Suppressor macrophage treated with lipopolysaccharide for 4 hours (primary cell): ENCODE measurements at regions not wholly inside any gene's neighbourhood (a gene's known extent, or its start where the extent isn't known, plus 50 kb on each side); places are given as distances from the start of the nearest gene placed in this dataset.

Source experiments
- DNase-seq: peaks from one replicate; pipeline ENCODE4 v3.0.0-alpha.2; 2020

GRCh38 chr3:157700405-157700804, 197.2 kb upstream of the VEPH1 start:
- DNase-seq: no peak

- no peak for DNase-seq
These were observed 192.4 kb upstream of the VEPH1 start for GRCh38 chr3:157695586-157695985.

GRCh38 chr3:157695103-157695502, 191.9 kb upstream of the VEPH1 start:
- no peak for DNase-seq

DNA sequence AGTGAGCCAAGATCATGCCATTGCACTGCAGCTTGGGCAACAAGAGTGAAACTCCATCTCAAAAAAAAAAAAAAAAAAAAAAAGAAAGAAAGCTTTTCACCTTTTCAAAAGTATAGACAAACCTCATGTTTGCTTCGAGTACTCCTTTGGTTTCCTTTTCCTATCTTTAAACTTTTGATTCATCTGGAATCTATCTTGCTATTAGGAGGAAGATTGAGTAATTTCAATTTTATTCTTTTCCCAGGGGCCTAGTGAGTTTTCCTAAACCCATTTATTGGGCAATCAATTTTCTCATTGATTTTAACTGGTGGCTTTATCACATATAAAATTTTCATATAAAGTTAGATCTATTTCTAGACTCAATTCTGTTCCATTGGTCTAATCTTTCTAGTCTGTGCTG, 190.5 kb upstream of the VEPH1 start:
- no peak for DNase-seq

DNA sequence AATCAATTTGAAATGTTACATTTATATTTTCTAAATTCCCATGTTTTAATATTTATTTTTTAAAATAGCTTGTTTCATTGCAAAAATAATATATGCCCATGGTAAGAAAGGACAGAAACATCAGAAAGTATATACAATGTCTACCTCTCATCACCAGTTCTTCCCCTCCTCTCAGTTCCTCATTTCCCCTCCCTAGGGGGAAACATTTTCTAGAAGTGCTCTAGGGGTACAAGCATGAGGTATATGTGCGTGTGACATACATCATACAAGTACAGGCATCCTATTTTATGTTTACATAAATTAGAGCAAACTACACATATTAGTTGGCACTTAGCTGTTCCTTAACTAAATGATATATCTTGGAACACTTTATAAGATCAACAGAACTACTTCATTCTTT, 189.3 kb upstream of the VEPH1 start:
- no peak for DNase-seq

DNA sequence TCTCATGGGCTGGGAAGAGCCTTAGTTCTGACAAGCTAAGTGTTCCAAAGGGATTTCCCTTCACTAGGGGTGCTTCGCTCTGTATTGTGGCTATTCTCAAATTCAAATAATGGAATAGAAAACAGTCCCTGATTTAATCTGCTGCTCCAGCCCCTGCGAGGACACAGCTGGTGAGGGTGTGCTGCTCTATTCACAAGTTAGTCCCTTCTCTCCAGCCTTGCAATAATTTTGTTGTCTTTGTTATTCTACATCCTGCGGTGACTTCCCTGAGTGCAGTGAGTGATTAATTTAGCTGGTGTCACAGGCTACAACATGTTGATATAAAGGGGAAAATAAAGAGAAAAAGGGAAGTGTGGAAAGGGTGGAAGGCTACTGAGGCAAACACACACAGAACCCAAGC, 180.5 kb upstream of the VEPH1 start:
- DNase-seq: no peak

DNA sequence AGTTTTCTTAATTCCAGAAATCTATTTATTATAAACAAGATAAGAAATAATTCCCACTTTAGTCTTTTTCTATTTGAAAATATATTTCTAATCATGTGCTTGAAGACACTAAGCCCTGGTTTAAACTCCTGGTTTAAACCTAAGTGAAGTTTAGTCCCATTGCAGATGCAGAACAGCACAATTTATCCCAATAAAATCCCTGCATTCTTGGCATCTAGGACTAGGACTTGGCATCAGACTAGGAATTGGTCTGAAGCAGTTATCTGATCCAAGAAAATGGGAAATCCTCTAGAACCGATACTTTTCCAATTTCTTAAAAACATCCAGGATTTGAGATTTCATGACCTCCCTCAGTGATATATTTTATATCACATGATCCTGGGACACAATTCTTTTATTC, 168.8 kb upstream of the VEPH1 start:
- no peak for DNase-seq

DNA sequence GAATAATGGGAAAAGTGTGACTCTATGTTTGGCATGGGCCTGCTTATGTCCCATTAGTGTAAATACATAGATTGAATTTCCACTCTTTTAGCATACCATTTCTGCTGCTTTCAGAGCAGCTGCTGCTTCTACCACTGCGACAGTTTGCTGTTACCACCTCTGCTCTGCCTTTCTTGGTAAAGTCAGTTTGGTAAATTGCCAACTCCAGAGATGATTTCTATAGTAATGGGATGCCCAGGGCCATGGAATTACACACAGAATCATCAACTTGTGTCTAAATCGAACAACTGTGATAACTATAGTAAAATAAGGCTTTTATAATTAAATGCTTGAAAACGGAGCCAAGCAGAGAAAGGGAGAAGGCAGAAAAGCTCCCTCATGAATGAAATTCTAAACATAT, 168.4 kb upstream of the VEPH1 start:
- DNase-seq: no peak

- DNase-seq: no peak
These were observed 166.2 kb upstream of the VEPH1 start for GRCh38 chr3:157669416-157669815.

- DNase-seq: no peak
These were observed 164.3 kb upstream of the VEPH1 start for GRCh38 chr3:157667493-157667892.

- DNase-seq: no peak
These were observed 159.0 kb upstream of the VEPH1 start for GRCh38 chr3:157662171-157662570.

- DNase-seq: no peak
These were observed 157.6 kb upstream of the VEPH1 start for GRCh38 chr3:157660847-157661246.

DNA sequence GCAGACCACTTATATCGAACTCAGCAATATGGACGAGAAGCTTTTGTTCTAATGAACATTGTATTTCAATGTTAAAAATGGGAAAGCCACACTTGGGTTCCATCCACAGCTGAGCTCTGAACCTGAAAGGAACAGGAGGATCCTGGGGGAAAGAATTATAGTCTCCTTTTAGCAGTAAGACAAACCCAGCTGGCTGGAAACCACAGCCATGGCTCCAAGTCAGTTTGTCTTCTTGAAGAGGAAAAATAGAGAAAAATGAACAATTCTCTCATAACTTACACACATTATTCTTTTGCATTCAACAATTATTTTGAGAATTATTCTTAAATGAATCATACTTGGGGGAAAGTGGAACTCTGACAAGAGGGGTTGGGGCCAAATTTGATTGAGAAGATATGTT, 149.2 kb upstream of the VEPH1 start:
- DNase-seq: no peak

GRCh38 chr3:157650699-157651098, 147.5 kb upstream of the VEPH1 start:
- DNase-seq: no peak

DNA sequence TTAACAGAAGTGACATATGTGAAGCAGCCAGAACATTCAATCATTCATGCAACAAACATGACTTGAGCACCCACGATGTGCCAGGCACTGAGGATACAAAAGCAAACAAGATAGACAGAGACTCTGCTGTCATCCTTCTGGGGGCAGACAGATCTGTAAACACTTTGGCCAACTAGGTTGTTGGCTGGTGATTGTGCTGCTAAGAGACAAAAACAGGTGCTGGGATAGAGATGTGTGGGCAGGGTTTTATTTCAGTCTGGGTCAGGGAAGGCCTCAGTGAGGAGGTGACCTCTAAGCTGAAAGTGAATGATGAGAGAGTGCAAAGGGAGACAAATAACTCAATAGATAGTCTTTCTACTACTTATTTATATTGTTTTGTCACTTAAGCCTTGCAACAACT, 147.0 kb upstream of the VEPH1 start:
- no peak for DNase-seq

GRCh38 chr3:157649511-157649910, 146.3 kb upstream of the VEPH1 start:
- no peak for DNase-seq

DNA sequence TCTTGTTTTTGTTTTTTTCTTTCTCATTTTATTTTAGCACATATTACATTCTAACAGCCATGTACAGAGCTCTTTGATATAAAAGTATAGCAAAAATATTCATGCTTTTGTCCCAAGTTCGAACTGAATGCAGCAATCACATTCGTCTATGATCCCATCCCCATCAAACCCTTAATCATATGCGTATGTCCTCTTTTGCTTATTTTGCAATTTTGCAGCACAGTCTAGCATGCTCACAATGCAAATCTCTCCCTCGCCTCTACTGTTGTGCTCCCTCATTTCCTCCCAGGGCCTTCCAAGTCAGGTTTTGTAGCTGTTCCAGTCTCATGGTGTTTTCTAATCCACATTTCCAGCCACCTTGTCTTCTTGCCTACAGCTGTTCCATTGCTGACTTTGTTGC, 144.6 kb upstream of the VEPH1 start:
- no peak for DNase-seq

DNA sequence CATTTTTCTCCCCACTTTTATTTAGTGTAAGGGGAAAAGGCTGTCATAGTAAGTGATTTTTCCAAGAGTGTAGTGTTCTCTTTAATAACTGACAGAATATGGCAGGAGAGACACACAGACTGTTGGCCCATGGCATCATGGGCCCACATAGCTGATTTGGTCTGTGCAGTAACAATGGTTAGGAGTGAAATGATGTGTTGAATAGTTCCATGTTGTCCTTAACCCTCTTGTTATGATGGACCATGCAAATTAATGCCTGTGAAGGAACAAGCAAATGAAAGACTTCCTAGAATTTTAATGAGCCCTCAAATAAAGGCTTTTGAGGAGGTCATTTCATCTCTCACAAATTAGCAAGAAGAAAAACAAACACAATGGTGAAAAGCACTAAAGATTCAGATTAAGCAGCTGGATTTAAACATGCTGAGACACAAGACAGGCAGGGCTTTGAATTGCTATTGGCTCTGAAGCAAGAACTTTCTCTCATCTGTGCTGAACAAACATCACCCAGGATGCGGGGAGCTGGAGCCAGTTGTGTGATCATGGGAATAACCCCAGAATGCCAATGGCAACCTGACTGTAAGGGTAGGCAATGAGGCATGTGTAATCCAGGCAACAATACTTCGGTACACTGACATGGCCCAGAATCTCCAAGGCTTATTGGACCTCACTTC, 136.7 kb upstream of the VEPH1 start:
- no peak for DNase-seq

GRCh38 chr3:157637866-157638265, 134.7 kb upstream of the VEPH1 start:
- DNase-seq: no peak

DNA sequence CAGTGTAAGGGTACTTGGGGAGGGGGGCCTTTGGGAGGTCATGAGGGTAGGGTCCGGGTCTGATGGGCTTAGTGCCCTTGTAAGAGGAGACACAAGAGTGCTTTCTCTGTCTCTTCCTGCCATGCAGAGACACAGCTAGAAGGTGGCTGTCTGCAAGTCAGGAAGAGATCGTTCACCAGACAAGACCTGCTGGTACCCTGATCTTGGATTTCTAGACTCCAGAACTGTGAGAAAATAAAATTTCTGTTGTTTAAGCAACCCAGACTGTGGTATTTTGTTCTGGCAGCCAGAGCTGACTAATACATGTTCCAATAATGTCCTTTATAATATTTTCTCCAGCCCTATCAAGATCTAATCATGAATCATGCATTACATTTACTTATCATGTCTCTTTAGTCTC, 130.0 kb upstream of the VEPH1 start:
- DNase-seq: no peak

- no peak for DNase-seq
These were observed 128.9 kb upstream of the VEPH1 start for GRCh38 chr3:157632075-157632474.

GRCh38 chr3:157631478-157631877, 128.3 kb upstream of the VEPH1 start:
- DNase-seq: no peak

GRCh38 chr3:157626817-157627216, 123.6 kb upstream of the VEPH1 start:
- no peak for DNase-seq

- DNase-seq: no peak
These were observed 121.6 kb upstream of the VEPH1 start for GRCh38 chr3:157624801-157625200.

DNA sequence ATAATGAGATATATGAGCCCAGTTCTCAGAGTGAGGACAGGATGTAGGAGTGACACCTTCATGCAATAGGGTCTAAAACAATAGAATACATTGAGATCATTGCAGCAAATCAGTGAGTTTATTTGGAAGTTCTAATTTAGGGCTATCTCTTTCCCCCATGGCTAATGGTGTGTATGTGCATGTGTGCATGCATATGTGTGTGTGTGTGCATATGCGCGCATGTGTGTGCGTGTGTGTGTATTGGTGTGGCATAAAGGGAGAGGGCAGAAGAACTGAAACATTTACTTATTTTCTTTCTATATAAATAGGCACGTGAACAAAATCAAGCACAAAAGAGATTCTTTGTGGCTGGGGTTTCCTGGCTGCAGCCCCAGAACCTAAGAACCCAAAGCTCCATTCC, 115.7 kb upstream of the VEPH1 start:
- no peak for DNase-seq
